Glomerular endothelial cell (primary cell): ENCODE measurements at regions not wholly inside any gene's neighbourhood (a gene's known extent, or its start where the extent isn't known, plus 50 kb on each side); places are given as distances from the start of the nearest gene placed in this dataset.

Experiments
- DNase-seq: peaks from one replicate; pipeline ENCODE4 v3.0.0-alpha.2; 2011; ENCODE audit warnings: low read depth, low spot score; ENCODE audit errors: extremely low read depth

- no peak for DNase-seq
Measured at GRCh38 chr2:118479020-118479419, 368.4 kb downstream of the EN1 start.

GRCh38 chr2:118477111-118477862, 370.2 kb downstream of the EN1 start:
- no peak for DNase-seq

GRCh38 chr2:118475622-118476205, 371.7 kb downstream of the EN1 start:
- DNase-seq: no peak

- no peak for DNase-seq
Measured at GRCh38 chr2:118474541-118474920, 372.9 kb downstream of the EN1 start.

- no peak for DNase-seq
Measured at GRCh38 chr2:118473846-118474540, 373.5 kb downstream of the EN1 start.

GRCh38 chr2:118473241-118473640, 374.2 kb downstream of the EN1 start:
- no peak for DNase-seq

- no peak for DNase-seq
Measured at GRCh38 chr2:118470297-118470696, 377.2 kb downstream of the EN1 start.

- DNase-seq: no peak
Measured at GRCh38 chr2:118469103-118469502, 378.3 kb downstream of the EN1 start.

GRCh38 chr2:118464546-118465265, 376.4 kb downstream of the INSIG2 start:
- DNase-seq: no peak

- no peak for DNase-seq
Measured at GRCh38 chr2:118464046-118464445, 375.8 kb downstream of the INSIG2 start.

GRCh38 chr2:118460425-118460824, 372.2 kb downstream of the INSIG2 start:
- DNase-seq: no peak

GRCh38 chr2:118459426-118459825, 371.2 kb downstream of the INSIG2 start:
- no peak for DNase-seq

- no peak for DNase-seq
Measured at GRCh38 chr2:118457951-118458350, 369.7 kb downstream of the INSIG2 start.

- no peak for DNase-seq
Measured at GRCh38 chr2:118449401-118449800, 361.1 kb downstream of the INSIG2 start.

- DNase-seq: no peak
Measured at GRCh38 chr2:118443596-118443995, 355.3 kb downstream of the INSIG2 start.

- DNase-seq: no peak
Measured at GRCh38 chr2:118442996-118443553, 354.8 kb downstream of the INSIG2 start.

GRCh38 chr2:118442046-118442445, 353.8 kb downstream of the INSIG2 start:
- no peak for DNase-seq

GRCh38 chr2:118440404-118441098, 352.3 kb downstream of the INSIG2 start:
- no peak for DNase-seq

- DNase-seq: no peak
Measured at GRCh38 chr2:118437501-118437900, 349.2 kb downstream of the INSIG2 start.

- DNase-seq: no peak
Measured at GRCh38 chr2:118431997-118432396, 343.7 kb downstream of the INSIG2 start.
